ENCODE measurements at regions not wholly inside any gene's neighbourhood (a gene's known extent, or its start where the extent isn't known, plus 50 kb on each side); places are given as distances from the start of the nearest gene placed in this dataset.

DNA sequence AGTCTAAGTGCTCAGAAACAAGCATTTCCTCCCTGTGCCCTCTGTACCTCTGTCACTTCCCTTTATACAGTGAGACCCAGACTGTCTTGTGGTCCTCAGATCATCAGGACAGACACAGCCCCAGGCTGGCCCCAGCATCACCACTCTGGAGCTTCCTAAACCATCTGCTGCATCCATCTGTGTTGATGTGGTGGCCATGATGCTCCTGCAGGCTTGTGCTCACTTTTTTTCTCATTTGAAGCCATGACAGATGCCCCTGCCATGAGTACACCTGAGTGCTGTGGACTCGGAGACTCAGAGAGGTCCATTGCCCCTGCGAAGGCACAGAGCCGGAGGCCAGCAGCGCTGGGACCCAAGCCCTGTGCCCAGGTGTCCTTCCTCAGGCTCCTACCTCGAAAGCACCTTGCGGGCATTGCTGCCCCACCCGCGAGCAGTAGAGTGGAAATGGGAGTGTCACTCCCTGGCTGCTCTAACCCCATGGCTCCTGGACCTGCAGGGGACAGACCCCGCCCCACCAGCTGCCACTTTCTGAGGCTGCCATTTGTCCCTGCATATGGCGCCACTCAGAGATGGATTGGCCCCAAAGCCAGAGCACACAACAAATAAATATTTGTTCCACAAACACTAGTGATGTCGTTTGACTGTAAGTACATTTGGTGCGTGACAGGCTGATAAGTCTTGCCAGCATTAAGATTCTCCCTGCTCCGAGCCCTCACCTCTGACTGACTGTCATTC lies 593.5 kb downstream of the TBC1D22A start:
- intact Hi-C loops (cut with DNase I), result no loop called here
- 85 to 86% methylated on average over 2 to 7 of the region's 13 CpGs for WGBS, 2 donors
- Histone ChIP-seq H3K9me3 (no peaks in the 10 kb centered on the region), H3K4me1 (no peaks in the 10 kb centered on the region), H3K27ac (no peak overlapping the region), H3K4me3 (no peak overlapping the region), H3K27me3 (peaks cover 0 to 46% (median 0%) of the 10 kb centered on the region in 4 donors), H3K36me3 (no peaks in the 10 kb centered on the region)
- TF ChIP-seq, protein P1, sequence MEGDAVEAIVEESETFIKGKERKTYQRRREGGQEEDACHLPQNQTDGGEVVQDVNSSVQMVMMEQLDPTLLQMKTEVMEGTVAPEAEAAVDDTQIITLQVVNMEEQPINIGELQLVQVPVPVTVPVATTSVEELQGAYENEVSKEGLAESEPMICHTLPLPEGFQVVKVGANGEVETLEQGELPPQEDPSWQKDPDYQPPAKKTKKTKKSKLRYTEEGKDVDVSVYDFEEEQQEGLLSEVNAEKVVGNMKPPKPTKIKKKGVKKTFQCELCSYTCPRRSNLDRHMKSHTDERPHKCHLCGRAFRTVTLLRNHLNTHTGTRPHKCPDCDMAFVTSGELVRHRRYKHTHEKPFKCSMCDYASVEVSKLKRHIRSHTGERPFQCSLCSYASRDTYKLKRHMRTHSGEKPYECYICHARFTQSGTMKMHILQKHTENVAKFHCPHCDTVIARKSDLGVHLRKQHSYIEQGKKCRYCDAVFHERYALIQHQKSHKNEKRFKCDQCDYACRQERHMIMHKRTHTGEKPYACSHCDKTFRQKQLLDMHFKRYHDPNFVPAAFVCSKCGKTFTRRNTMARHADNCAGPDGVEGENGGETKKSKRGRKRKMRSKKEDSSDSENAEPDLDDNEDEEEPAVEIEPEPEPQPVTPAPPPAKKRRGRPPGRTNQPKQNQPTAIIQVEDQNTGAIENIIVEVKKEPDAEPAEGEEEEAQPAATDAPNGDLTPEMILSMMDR (IDR thresholded peaks at IDR 0.05), result no peak
- no peak for TF ChIP-seq POLR2A (IDR thresholded peaks at IDR 0.05)
- DNase-seq, result no peak

DNA sequence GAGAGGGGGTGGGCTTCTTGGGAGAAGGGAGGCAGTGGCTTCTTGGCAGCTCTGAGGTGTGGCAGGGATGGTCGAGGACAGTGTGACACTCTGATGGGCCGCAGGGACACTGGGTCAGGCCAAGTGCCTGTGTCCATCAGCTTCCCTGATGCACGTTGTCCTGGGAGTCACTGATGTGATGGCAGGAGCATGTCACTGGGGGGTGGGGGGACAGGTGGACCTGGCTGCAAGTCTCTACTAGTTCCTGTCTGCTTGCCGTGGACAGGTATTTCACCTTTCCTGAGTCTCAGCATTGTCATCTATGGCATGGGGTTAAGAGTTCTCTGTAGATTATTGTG lies 592.9 kb downstream of the TBC1D22A start:
- Histone ChIP-seq H3K27ac (no peak overlapping the region), H3K4me3 (no peak overlapping the region), H3K4me1 (no peaks in the 10 kb centered on the region), H3K9me3 (no peaks in the 10 kb centered on the region), H3K27me3 (peaks cover 0 to 46% (median 0%) of the 10 kb centered on the region in 4 donors), H3K36me3 (no peaks in the 10 kb centered on the region)
- intact Hi-C loops (cut with DNase I), result no loop called here
- DNase-seq, result no peak
- TF ChIP-seq, protein P1 (IDR thresholded peaks at IDR 0.05), result no peak
- TF ChIP-seq POLR2A (IDR thresholded peaks at IDR 0.05), result no peak
- 63 to 67% methylated on average over 2 to 4 of the region's 4 CpGs for WGBS, 2 donors

DNA sequence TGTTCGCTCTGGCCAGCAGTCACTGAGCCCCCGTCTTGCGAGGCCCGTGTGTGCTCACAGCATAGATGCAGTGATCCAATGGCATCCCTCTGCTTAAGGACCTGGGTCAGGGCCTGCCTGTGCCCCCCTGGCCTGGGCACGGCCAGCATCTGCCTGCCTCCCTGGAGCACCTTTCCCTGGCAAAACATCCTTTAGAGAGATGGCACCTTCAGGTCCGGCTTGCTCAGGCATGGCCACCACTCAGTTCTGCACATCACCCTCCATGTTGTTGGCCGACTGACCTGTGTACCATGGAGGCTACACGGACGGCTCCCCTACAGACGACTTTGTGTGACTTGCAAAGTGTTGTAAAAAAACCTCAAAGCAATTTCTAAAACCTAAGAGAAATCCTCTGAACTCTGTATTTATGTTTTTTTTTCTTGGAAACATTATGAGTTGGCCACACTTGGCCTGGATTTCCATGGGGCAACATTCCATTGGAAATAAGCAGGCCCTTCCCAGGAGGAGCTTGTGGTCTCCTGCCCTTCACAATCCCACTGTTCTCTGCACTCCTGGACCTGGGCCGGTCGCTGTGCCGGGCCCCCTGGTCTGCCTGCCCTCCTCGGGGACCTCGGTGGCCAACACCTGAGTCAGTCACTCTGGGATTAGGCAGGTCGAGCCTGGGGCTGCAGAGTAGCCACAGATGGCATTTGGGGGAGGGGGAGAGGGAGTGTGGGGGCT lies 592.4 kb downstream of the TBC1D22A start:
- H3K27me3 ChIP-seq, result peaks cover 0 to 46% (median 0%) of the 10 kb centered on the region in 4 donors
- H3K9me3 ChIP-seq, result no peaks in the 10 kb centered on the region
- DNase-seq, result no peak
- no peak overlapping the region for H3K27ac ChIP-seq
- no peak for TF ChIP-seq POLR2A (IDR thresholded peaks at IDR 0.05)
- TF ChIP-seq, protein P1 (IDR thresholded peaks at IDR 0.05), result no peak
- H3K4me3 ChIP-seq, result no peak overlapping the region
- intact Hi-C loops (cut with DNase I), result no loop called here
- H3K36me3 ChIP-seq, result no peaks in the 10 kb centered on the region
- no peaks in the 10 kb centered on the region for H3K4me1 ChIP-seq
- WGBS, 2 donors, result 73 to 83% methylated on average over 9 of the region's 16 CpGs

DNA sequence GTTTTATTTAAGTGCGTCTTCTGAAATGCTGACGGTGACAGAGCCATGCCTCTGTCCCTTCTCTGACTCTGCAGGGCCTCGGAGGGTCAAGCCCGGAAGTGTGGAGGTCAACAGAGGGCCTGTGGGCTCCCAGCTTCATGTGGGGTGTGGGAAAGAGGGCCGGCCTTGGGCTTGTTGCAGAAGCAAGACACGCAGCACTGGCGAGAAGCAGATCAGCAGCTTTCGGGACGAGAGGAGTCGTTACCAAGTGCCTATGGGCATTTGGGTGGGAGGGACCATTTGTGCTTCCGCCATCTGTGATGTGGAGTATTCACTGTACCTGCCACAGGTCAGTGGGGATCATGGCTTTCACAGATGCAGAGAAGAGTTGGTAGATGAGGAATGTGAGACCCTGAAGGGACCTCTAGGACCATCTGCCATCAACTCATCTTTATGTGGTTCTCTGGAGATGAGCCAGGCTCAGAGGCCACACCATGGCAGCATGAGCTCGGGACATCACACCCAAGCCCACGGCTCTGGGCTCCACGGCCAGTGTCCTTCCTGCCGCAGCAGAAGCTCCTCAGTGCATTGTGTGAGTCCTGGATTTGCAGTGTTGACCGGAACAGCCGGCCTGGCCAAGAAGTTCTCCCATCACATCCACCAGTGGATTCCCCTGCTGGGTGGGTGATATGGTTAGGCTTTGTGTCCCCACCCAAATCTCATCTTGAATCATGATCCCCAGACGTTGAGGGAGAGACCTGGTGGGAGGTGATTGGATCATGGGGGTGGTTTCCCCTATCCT lies 590.7 kb downstream of the TBC1D22A start:
- Histone ChIP-seq H3K36me3 (no peaks in the 10 kb centered on the region), H3K4me1 (no peaks in the 10 kb centered on the region), H3K4me3 (no peak overlapping the region), H3K27me3 (peaks cover 0 to 34% (median 0%) of the 10 kb centered on the region in 4 donors), H3K9me3 (no peaks in the 10 kb centered on the region), H3K27ac (no peak overlapping the region)
- intact Hi-C loops (cut with DNase I), result no loop called here
- WGBS, 2 donors, result 76 to 77% methylated on average over 8 to 14 of the region's 18 CpGs
- DNase-seq, result no peak
- TF ChIP-seq, protein P1 (IDR thresholded peaks at IDR 0.05), result no peak
- TF ChIP-seq POLR2A (IDR thresholded peaks at IDR 0.05), result no peak

Data from esophagus squamous epithelium (tissue), 5 donors.